GM21515 (cell line): ENCODE measurements at regions not wholly inside any gene's neighbourhood (a gene's known extent, or its start where the extent isn't known, plus 50 kb on each side); places are given as distances from the start of the nearest gene placed in this dataset.
"Not testable (repeated sequence)": the region's sequence is repeated elsewhere in the genome, so short reads cannot be mapped to it uniquely, and the experiment has no call there.

ENCODE experiments used
- ATAC-seq: cut with Tn5 transposase; IDR thresholded peaks from one replicate; pipeline ENCODE4 v1.9.1; 2021; ENCODE audit not compliant: unreplicated experiment

DNA sequence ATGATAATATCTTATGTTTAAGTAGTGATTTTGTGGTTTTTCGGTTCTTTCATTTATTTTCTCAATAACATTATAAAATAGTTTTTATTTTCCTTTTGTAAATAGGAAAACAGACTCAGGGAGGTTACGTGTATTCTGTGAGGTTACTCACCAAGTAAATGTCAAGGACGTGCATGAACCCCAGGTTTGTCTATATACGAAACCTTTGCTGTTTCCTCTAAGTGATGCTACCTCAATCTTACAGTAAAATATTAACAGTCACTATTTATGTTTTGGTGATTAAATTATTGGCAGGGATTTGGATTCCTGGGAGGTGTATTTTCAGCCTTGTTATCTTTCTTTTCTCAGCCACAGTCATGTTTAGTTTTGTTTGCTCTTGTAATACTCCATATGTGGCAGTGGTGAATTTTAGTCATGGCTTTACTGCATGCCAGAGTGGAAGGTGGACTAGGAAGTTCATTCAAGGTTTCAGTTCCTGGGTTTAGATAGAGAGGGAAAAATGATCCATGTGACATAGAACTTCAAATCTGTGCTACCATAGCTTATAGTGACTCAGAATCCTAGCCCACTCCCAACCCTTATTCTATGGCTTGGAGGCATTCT lies 139.9 kb downstream of the ARL4A start:
- no peak for ATAC-seq

DNA sequence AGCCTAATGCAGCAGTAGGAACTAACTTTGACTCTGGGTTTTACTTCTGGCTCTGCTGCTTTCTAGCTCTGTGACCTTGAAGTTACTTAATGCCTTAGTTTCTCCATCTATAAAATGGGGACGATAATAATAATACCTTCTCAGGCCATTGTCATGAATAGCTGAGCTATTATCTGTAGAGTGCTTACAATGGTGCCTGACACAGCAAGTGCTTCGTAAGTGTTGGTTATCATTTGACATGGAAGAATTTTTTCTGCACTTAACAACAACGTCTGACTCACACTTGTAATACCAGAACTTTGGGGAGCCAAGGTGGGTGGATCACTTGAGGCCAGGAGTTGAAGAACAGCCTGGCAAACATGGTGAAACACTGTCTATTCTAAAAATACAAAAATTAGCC lies 140.5 kb downstream of the ARL4A start:
- no peak for ATAC-seq

DNA sequence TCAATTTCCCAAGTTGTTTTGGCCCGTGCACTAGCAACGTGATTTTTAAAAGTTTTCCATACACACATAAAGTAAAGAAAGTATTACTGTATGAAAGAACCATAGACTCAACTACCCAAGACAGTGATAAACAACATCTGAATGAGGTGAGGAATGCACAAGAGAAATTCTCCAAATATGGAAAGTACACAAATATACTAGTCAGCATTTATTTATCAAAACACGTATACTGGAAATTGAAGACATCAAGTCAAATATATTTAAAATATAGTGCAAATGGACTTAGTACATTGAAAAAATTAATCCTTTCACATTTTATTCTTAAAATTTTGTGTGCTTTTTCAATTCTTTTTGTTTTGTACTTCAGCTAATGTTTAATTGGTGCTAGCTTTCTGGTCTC lies 143.6 kb downstream of the ARL4A start:
- ATAC-seq = no peak

DNA sequence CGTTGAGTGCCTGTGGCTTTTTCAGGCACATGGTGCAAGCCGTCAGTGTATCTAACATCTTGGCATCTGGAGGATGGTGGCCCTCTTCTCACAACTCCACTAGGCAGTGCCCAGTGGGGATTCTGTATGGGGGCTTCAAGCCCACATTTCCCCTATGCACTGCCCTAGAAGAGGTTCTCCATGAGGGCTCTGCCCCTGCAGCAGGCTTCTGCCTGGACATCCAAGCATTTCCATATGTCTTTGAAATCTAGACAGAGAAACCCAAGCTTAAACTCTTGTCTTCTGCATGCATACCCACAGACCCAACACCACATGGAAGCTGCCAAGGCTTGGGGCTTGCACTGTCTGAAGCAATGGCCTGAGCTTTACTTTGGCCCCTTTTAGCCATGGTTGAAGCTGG lies 146.4 kb downstream of the ARL4A start:
- ATAC-seq = no peak

DNA sequence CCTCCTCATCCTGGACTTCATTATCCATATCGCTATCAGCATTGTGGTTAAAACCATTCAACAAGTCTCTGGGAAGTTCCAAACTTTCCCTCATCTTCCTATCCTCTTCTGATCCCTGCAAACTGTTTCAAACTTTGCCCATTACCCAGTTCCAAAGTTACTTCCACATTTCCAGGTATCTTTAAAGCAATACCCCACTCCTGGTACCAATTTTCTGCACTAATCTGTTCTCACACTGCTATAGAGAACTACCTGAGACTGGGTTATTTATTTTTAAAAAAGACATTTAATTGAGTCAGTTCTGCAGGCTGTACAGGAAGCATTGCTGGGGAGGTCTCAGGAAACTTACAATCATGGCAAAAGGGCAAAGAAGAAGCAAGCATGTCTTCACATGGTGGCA lies 147.3 kb downstream of the ARL4A start:
- no peak for ATAC-seq

DNA sequence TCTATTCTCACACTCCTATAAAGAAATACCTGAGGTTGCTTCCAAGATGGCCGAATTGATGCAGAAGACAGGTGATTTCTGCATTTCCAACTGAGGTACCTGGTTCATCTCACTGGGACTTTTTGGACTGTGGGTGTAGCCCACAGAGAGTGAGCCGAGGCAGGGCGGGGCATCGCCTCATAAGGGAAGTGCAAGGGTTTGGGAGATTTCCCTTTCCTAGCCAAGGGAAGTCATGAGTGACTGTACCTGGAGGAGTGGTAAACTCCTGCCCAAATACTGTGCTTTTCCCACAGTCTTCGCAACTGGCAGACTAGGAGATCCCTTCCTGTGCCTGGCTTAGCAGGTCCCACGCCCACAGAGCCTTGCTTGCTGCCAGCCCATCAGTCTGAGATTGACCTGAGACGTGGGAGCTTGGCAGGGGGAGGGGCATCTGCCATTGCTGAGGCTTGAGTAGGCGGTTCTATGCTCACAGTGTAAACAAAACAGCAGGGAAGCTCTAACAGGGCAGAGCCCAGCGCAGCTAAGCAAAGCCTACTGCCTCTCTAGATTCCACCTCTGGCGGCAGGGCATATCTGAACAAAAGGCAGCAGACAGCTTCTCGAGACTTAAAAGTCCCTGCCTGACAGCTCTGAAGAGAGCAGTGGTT lies 152.2 kb downstream of the ARL4A start:
- no peak for ATAC-seq

DNA sequence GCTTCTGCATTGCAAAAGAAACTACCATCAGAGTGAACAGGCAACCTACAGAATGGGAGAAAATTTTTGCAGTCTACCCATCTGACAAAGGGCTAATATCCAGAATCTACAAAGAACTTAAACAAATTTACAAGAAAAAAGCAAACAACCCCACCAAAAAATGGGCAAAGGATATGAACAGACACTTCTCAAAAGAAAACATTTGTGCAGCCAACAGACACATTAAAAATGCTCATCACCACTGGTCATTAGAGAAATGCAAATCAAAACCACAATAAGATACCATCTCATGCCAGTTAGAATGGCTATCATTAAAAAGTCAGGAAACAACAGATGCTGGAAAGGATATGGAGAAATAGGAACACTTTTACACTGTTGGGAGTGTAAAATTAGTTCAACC lies 157.3 kb downstream of the ARL4A start:
- ATAC-seq = not testable (repeated sequence)

DNA sequence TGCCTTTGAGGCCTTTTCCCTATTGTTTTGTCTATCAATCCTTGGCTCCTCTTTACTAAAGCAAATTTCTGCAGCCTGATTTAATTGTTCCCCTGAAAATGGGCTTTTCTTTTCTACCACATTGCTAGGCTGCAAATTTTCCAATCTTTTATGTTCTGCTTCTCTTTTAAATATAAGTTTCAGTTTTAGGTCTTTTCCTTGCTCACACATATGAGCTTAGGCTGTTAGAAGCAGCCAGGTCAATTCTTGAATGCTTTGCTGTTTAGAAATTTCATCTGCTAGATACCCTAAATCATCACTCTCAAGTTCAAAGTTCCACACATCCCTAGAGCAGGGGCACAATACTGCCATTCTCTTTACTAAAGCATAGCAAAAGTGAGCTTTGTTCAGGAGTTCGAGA lies 159.6 kb downstream of the ARL4A start:
- no peak for ATAC-seq

DNA sequence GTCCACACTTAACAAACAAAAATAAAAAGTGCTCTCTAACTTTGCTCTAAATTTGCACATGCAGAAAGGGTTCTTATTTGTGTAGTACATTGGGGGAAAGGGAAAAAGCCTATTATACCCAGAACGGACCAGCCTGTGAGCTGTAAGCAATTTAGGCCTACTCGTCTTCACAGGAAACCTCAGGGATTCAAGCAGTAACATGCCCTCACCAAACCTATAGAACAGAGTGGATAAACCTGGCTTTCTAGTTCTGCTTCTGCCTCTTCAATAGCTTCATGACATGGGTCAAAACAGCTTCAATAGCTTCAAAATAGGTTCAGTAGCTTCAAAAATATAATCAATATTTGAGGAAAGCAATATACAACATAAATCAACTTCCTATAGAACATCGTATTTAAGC lies 163.7 kb downstream of the ARL4A start:
- ATAC-seq = no peak

DNA sequence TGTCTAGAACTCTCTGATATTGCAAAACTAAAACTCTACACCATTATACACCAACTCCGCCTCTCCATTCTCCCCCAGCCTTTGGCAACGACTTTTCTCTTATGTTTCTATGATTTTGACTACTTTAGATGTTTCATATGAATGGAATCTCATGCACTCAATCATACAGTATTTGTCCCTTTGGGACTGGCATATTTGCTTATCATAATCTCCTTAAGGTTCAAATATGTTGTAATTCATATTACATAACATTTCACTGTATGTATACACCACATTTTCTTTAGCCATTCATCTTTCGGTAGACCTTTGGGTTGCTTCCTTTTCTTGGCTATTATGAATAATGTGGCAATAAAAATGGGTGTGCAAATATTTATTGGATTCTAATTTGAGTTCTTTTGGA lies 164.4 kb downstream of the ARL4A start:
- no peak for ATAC-seq

DNA sequence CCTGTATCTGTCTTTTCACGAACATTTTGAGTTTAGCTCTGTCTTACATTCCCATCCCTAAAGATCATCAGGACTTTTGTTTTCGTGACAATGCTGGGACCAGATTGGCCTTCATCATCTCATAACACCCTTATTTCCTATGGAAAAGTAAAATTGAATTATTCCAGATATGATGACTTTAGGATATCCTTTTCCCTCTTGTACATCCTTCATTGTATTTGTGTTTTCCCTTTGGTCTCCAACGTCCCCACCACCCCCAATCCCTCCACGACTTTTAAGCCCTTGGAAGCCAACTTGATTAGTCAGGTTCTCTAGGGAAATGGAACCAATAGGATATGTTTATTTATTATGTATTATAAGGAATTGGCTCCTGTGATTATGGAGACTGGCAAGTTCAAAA lies 167.6 kb downstream of the ARL4A start:
- ATAC-seq = no peak

DNA sequence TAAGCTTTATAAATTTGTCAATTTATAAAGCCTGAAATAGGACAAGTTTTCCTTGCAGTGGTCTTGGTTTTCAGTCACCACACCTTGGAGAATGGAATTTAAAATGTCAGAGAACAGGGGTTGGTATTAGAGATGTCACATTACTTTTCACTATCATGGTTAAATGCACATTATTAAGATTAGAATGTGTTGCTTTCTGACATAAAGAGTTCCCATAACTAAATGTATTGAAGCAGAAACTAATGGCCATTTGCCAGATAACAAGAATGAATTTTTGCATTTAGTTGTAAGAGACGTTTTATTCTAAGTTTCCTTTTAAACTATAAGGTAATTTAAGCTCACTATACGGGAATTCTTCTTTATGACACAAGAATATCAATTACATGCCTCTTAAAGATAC lies 172.3 kb downstream of the ARL4A start:
- ATAC-seq = no peak

DNA sequence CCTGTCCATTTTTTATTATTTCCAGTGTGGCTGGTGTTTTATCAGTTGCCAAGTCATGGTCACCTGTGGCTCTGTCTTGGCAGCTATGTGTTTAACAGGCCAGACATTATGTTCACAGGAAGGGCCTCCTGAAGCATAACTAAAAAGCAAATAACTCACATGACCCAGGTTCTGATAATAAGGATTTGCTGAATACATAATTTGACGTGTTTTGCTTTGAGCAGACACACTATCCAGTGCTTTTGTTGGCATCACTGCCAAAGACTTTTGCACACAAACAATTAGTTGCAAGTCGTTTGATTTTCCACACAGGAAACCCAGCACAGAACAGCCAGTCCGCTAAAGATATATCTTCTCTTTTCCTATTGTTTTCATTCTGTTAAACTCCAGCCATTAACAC lies 173.6 kb downstream of the ARL4A start:
- ATAC-seq = no peak

DNA sequence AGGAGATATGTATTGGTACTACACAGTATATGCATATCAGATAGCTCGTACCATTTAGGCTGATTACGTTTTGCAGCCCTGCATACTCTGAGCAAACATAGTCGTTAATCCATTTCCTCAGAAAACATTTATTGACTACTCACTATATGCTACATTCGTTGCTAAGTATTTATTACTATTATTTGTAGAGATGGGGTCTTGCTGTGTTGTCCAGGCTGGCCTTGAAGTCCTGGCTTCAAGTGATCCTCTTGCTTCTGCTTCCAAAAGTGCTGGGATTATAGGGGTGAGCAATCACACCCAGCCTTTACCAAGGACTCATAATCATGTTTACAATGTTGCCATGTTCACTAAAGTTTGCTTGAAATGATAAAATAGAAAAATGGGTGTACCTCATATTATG lies 174.7 kb downstream of the ARL4A start:
- ATAC-seq = no peak

DNA sequence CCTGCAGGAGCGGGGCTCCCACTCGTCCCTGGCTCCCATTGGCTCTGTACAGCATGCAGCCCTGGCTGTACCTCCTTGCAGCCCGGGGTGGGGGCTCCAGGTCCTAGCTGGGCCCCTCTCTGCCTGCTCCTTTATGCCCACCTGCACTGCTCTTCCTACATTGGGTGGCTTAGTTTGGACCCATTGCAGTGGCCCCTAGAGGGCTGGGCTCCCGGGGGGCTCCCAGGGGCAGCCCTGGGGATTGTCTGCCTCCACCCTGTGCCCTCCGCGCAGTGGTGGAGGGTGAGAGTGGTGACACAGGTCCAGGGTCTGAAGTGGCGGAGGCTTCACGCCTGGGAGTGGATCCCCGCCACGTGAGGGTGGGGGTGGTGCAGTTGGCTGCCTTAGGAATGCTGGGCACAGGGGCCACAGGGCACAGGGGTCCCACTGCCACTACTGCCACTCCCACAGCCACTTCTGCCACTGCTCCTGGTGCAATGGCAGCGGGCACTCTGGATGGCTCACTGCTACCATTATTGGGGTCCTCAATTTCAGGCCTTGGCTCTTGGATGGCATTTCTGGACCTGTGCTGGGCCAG lies 177.1 kb downstream of the ARL4A start:
- ATAC-seq = no peak

DNA sequence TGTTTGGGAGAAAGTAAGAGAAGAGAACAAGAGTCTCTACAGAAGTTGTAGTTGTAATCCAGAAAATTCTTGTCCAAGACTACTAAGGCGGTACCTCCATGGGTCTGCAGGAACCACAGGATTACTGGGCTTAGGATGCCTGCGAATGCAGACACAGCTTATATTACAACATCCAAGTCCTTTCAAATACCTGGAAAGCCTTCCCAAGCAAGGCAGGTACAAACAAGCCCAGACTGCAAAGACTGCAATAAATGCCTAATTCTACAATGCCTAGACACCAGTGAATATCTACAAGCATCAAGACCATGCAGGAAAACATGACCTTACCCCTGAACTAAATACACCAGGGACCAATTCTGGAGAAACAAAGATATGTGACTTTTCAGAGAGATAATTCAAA lies 178.2 kb downstream of the ARL4A start:
- ATAC-seq = no peak

DNA sequence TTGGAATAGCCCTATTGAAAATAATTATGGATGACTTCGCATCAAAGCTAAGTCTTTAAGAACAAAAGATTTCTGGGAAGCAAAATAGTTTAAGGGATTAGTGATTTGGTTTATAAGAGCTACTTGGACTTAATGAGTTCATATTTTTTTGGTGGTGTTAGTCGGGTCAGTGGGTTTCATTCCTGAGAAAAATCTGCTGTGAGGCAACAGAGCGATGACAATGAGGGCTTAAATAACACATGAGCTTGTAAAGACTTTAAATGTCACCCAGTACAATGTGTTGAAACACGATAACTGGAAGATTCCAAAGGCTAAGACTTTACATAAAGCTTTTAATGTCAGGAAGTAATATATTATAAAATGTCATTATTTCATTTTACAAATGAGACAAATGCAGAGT lies 178.8 kb downstream of the ARL4A start:
- no peak for ATAC-seq

DNA sequence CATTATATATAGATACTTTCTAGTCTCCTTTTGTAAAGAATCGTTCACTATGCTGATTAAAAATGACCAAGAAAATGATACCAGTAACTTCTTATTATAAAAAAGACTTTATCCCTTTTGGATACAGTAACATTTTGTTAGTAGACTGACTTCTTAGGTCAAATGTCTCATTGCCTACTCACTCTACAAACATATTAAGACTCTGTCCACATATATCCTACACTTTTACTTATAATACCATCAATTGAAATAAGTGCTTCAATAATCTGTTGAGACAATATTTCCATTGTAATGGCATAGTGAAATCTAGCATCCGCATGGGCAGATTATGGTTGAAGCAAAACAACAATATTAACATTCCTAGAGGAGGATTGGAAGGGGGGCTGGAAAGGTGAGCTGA lies 180.6 kb downstream of the ARL4A start:
- no peak for ATAC-seq

DNA sequence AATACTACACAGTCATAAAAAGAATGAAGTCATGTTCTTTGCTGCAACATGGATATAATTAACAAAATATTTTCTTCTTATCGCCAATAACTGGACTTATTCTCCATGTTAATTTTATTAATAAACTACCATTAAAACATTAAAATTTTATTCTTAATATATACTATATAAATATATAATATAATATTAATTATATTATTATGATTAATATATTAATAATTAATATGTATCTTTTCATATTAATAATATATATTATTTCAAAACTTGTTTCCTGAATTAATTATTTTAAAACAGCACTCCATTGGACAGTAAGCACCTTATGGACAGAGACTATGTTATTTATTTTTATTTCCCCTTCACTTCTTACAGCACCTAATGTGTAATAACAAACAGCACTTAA lies 182.8 kb downstream of the ARL4A start:
- ATAC-seq = no peak

DNA sequence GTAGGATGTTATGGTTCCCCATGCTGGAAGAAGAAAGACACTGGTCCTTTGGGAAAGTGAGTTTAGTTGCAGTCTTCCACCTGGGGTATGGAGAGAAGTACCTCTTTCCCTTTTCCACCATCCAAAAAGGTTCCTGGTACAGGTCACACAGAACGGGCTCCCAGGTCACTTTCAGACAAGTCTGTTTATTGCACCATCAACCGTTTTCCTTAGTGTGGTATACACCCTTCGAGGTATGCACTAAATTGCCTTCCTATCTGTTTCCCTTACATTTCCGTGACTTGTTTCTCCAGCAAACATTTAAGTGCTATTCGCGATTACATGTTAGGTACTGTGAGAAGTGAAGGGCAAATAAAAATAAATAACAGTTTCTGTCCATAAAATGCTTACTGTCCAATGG lies 185.1 kb downstream of the ARL4A start:
- no peak for ATAC-seq

DNA sequence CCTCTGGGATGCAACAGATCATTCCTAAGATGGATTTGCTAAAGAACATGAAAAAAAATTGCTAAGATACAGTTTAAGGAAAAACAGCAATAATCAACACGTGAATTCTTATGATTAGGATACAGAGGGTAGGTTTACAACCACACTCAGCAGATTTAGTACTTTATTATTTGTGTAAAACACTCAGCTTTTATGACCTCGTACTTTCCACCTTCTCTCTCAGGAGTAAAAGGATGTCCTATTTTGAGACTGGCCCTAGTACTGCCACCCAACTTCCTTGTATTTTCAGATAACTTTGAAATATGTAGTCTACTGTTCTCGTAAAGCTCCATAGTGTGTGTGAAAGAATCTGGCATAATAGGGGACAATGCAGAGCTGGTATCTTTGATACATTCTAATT lies 186.1 kb downstream of the ARL4A start:
- no peak for ATAC-seq

DNA sequence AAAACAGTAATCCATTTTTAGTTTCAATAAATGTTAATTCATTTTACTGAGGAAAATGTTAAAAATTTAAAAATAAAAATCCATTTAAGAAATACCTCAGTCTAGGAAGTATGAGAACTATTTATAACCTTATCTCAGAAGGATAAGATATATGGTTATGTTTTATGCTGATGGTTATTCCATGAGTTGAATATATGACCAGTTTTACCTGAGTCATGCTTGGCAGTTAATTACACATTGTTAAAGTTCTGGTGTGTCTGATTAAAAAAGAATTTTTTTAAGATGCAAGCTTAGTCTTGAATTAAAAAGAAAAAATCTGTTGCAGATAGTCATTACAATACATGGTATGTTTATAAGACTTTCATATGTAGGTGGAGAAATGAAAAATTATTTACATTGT lies 191.7 kb downstream of the ARL4A start:
- no peak for ATAC-seq

DNA sequence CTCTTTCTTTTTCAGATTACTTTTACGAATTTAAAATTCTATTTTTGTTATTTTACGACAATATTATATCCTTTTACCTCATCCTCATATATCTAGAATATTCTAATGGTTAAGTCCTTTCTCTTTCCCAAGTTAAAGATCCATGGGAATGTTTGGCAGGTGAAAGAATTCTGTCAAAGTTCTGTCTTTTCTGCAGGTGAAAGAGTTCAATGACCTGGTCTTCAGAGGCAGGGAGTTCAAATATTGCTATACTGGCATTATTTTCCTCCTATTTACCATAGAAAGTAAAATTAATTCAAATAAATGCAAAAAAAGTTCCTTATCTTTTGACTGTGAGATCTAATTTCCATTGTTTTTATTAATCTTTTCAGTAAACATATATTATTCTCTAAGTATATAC lies 194.3 kb downstream of the ARL4A start:
- no peak for ATAC-seq
